SIG-M5 treated with dmso at 0.1 percent for 504 hours (cell line): ENCODE measurements at regions not wholly inside any gene's neighbourhood (a gene's known extent, or its start where the extent isn't known, plus 50 kb on each side); places are given as distances from the start of the nearest gene placed in this dataset.
A peak's percentile ranks its signal among the peaks of the same experiment; 100 is the strongest.

Experiments
- DNase-seq: peaks from one replicate; lab custom pipeline; 2025; ENCODE audit not compliant: unreplicated experiment; lab: John Stamatoyannopoulos, UW

DNA sequence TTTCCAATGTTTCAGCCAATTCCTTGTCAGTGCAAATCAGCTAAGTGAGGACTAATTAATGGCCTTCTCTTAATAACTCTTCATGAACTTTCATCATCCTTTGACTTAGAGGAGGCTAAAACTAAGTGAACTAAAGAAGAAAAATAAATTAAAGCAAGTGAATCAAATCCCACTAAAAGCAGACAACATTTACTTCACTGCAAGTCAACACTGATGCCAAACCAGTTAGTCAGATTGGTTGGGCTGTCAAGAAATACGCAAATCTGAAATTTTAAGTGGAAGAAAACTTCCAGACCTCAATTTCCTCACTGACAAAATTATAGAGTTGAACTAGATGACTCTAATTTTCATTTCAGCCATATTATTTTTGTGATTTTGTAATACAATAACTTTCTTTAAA is 137.2 kb upstream of the PRLR start:
- no peak for DNase-seq

DNA sequence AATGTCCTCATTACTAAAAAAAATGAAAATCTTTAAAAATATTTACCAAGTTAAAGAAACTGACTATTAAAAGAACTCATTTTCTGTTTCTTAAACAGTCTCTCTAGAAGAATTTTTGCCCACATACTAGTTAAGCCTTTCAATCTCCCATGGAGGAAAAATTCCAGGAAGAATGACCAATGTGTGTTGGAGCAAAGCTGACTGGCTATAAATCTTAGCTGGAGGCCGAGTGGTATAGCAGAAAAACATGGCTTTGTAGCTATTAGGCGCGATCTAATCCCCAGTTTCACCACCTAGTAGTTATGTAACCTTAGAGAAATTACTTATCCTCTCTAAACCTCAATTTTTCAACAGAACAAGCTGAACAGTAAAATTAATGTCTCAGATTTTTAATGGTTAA is 135.5 kb upstream of the PRLR start:
- DNase-seq, result no peak

DNA sequence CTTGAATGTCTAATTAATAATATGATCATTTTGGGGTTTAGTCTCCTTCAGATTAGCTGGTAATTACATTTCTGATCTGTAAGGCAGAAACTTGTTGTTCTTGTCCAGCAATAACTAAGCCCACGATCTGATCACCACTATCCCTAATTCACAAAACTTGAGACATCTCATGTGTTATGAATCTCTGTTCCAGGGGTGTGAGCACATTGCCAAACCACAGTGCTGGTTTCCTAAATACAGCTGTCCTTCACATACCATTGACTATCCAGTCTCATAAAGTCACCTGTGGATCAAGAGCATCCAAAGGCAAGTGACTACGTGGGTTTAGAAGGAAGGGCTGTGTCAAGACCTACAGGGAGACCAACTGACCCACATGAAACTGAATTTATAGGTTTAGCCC is 134.1 kb upstream of the PRLR start:
- DNase-seq, result no peak

DNA sequence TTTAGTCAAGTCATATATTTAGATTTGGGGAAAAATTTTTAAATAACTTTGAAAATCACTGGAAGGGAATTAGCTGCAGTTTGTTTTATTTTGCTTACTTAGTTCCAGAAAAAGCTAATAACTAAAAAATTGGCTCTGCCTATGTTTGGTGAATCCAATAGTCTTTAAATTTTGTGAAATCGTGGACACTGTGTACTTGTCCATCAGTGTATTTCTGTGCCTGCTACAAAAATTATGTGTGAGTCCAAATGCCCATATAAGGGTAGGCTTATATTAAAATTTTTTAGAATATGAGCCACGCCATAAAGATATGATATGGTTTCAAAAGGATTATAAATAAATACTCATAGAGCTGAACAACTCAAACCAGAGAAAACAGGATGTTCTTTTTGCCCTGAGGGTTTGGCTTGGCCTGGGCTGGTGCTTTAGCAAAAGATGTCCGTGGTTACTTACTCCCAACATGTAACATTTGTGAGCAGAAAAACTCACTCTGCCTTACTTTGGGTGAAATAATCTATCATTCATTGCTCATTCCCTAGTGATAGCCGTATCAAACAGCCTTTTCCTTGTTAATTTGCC is 133.2 kb upstream of the PRLR start:
- no peak for DNase-seq

DNA sequence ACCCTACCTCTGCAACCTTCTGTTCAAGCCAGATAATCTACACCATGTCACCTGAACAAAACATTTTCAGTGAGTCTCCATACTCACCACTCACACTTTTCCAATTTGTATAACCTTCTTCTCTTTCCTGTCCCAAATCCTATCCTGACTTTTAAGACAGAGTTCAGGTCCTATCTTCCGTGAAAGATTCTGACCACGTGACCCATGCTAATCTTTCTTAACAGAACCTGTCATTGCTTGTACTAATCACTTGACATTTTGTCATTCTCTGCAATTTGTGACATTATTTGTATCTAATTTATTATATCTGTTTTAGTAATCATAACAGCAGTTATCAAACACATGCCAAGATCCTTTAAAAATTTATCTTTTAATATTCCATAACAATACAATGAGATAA is 132.5 kb upstream of the PRLR start:
- DNase-seq, result no peak

DNA sequence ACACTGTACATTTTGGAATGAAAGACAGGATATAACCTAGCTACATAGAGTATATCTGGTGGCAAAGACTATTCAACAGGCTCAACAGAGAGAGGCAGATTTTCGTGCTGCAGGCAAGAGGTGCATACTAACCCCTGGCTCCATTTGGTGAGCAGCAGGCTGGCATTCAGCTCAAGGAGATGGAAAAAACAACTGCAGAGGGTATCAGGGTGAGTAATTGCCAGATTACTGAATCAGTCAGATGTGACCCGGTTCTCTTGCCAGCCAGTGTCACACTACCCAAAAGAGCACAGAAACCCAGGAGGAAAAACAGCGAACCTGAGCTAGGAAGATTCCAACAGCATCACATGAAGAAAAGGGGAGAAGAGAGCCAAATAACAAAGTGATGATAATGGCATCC is 130.4 kb upstream of the PRLR start:
- DNase-seq, result no peak

DNA sequence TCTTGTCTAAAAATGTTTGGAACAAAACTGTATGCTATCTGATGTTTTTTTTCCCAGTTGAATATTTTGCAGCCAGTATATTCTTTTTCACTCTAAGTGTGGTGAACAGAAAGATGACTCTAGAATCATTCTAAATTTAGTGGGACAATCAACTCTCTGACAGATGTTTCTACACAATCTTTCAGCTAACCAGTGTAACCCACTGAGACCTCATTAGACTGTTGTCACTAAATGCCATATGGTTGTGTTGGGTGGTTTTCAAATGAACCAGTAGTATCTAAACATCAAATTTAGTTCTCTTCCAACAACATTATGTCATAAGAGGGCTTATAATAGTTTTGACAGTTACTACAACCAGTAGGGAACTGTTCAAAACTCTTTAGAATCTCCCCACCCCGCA is 129.6 kb upstream of the PRLR start:
- no peak for DNase-seq

DNA sequence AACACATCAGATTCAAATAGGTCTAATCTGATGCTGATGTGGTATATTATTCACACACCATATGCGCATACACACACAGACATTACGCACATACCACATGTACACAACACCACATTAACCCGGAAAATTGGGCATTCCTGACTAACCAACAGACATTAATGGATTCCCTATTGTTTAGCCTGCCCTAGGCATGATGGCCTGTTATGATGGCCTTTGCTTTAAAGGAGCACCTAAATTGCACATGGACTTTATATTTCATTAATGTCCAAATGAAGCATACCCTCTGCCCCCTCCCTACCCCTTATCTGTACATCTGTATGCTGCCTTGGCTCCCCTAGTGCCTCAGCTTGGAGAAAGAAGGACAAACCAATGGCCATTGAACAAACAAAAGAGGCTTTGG is 127.7 kb upstream of the PRLR start:
- DNase-seq, result no peak

DNA sequence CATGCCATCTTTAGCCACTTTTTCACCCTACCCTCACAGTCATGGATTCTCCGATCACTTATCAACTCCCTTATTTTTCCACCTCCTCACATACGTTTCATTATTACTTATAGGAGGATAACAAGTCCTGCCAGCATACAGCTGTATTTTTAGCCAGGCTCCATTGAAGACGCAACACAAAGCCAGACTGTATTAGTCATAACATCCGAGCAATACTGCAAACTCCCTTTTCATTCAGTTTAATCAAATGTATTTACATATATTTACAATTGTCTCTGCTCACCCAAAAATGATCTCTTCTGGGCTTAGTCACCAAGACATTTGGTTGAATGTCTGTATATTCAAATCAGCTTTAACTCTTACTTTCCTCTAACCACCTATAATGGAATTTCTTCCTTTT is 126.4 kb upstream of the PRLR start:
- DNase-seq, result no peak

DNA sequence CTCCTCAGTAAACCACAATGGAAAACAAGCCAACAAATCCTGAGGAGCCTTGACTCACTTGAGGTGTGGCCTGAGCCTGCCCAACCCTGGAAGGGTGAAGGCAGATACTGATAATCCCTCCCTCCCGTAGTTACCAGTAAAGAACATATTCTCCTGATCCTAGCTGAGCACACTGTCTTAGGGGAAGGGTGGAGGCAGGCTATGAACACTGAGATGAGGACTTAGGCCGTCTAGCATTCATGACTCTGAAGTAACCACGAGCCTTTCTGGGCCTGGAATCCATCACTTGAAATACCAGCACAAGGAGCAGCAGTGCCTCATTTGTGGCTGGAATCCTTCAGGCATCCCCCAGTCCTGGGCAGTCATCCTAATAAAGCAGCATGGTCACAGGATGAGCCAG is 124.5 kb upstream of the PRLR start:
- no peak for DNase-seq

DNA sequence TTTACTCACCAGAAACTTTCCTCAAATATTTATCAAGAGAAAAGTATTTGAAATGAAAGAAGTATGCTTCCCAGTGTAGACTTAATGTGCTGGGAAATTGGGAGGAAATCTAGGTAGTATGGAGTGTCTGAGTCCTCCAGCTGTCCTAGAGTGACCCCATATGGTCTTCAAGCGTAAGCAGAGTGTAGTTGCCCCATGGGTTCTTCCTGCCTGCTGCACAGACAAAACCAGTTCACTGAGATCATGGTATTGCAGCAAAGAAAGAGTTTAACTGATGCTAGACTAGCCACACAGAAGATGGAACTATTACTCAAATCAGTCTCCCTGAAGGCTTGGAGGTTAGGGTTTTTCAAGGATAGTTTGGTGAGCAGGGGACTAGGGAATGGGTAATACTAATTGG is 114.9 kb upstream of the PRLR start:
- no peak for DNase-seq

DNA sequence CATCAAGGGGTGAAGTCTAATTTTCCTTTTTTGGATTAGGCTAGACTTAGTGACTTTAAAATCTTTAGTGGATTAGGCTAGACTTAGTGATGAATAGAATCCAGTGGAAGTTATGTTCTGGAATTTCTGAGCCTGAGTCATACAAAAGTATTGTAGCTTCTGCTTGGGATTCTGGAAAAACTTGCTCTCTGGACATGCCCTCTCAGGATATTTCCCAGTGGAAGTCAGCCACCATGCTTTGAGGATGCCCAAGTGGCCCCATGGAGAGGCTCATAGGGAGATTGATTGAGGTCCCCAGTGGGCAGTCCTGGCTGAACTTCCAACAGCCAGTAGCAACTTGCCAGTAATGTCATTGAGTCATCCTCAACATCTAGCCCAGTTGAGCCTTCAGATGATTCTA is 112.4 kb upstream of the PRLR start:
- DNase-seq, result no peak

DNA sequence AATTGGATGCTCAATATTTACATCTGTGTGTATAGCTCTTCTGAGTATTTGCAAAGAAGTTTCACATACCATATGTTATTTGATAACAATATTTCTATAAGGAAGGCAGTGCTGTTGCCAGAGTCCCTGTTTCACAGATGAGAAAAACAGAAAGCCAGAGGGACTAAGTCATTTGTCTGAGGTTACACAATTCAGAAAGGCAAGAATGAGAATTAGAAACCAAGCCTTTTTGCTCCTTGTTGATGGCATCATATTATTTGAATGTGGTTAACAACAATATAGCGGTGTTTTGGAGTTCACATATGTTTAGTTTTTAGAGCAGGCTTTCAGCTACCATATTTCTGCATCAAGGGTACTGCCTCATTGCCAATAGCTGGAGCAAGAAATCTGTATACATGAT is 110.9 kb upstream of the PRLR start:
- DNase-seq, result no peak

DNA sequence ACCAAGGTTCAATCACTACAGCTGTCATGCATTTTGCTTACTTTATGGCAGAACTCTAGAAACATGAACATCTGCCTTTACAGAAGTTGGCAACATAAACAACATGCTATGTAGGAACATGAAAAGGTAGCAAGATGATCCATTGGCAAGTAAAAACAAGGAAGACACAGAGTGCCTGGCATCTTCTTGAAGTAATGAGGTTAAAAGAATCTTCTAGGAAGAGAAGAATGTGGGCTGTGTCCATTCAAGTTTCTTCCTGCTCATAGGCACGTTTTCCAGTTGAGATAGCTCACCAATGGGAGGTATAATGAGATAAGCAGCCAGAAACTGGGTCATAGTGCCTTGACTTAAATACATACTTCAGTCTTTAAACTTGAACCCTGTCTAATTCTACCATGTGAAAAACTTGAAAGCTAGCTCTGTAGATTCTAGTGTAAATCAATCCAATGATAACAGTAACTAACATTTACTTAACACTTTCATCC is 109.4 kb upstream of the PRLR start:
- no peak for DNase-seq

DNA sequence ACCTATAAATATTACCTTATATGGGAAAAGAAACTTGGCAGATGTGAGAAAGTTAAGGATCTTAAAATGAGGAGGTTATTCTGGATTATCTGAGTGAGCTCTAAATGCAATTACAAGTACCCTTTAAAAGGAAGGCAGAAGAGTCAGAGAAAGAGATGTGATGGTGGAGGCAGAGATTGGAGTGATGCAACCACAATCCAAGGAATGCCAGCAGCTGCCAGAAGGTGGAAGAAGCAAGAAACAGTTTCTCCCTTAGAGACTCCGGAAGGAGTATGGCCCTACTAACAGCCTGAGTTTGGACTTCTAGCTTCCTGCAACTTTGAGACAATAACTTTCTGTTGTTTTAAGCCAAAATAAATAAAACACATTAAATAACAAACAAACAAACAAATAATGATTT is 108.7 kb upstream of the PRLR start:
- DNase-seq, result no peak

DNA sequence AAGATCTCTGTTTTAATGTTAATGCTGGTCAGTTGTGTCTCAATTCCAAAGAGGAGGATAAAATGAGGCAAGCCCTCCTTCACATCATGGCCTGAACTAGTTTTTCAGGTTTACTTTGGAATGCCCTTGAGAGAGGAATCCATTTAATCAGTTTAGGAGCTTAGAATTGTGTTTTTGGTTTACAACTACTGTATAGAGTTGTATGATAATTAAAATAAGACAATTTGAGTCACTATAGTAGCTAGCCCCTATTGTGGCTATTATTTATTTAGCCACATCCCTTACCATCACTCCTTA is 107.8 kb upstream of the PRLR start:
- DNase-seq, result no peak

DNA sequence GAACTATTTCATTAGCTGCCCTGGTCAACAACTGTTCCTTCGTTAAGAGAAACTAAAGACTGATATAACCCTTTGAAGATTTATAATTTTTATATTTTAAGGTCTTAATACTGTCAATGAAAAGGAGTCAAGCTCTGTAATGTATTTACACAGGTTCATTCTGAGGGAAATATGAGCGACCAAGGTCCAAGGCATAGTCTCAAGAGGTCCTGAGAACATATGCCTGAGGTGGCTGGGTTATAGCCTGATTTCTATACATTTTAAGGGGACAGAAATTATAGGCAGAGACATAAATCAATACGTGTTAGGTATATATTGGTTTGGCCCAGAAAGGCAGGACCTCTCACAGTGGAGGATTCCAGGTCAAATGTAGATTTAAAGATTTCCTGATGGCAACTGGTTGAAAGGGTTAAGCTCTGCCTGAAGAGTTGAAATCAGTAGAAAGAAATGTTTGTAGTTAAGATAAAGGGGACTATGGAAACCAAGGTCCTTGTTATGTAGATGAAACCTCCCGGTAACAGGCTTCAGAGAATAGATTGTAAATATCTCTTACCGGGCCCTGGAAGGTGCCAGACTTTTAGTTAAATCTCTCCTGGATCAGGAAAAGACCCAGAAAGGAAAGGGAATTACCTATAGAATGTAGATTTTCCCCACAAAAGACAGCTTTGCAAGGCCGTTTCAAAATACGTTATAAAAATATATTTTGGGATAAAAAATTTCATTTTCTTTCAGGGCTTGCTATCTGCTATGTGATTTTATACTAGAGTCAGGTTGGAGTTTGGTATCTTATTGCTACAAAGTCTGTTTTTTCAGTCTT is 107.3 kb upstream of the PRLR start:
- no peak for DNase-seq

DNA sequence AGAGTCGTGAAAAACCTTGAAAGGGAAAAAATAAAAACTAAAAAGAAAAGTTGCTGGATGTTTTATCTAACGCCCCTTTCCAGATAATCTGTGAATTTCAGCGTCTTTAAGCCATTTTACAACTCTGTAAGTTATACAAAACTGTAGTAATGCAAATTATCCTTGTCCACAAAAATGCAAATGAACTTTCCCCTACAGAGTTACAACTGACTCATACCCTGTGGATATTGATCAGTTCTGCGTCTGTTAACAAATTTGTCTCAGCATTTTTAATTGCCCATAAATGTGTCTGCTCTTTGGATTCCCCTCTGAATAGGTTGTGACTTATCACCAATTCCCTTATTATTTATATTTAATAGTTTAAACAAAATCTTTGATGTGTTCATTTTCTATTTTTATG is 105.9 kb upstream of the PRLR start:
- DNase-seq, result no peak

DNA sequence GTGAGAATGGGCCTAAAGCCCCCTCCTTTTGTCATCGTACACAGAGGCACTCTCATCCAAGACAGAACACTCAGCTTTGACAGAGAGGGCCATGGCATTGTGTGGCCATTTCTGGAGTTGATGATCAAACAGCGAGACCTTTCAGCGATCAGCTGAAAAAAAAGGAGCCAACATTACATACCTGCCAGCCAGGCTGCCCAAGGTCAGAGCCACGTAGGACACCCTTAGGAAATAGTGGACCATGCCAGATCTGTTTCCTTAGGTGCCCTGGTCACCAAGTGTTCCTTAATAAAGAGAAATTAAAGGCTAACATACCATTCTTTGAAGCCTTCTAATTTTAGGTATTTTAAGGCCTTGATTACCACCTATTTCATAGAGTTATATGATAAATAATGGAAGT is 105.5 kb upstream of the PRLR start:
- no peak for DNase-seq

DNA sequence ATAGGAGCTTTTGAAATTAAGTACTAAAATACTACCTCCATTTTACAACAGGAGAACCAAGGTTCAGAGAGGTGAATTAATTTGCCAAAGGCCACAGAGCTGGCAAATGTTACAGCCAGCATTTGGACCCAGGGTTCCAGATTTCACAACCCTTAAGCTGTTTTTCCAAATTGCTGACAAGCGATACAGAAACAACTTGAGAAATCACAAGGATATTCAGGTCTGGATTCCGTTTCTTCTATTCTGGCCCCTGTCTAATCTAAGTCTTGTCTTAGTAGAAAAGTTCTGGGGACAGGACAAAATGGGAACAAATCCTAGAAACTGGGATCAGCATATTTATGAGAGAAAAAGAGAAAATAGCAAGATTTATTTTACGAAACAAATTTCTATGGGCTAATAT is 103.1 kb upstream of the PRLR start:
- DNase-seq, result no peak

DNA sequence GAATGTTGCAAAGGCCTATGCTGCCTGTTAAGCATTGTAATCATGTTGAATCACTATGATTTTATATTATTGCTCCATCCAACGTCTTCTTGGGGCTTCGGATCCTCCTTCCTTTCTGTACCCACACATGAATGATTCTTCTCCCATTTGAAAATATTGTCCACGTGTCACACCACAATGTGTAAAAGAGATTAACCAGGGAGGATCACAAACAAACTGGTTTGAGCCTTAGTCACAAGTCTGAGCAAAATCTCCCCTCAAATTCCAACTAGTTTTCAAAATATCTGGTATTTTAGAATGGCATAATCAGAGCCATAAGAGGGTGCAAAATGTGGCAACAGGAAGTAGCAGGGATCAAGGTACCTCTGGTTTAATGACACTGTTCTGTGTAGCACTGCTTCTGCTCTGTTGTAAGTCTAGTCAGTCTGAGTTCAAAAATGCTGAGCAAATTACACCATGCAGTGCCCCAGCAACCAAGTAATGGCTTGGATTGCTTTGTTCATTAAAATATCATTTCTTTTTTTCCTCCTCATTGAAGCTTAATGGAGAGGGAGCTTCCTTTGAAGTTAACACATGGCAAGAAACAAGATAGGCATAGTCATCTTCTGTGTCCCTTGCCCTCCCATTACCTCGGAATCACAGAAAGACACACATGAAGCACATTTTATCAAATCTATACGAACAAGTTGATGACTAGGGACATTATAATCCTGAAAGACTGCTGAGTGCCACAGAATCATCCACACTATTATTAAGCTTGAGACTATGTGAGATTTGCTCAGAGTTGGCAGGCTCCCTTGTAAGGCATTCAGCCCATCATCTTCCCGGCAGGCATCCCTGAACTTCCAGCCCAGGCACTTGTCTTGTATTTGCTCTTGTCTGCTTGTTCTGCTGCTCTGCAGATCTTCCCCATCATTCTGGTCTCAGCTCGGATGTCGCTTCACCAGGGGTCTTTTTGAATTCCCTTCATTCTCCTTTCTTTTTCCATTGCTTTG is 102.0 kb upstream of the PRLR start:
- peak; percentile 17 for DNase-seq

DNA sequence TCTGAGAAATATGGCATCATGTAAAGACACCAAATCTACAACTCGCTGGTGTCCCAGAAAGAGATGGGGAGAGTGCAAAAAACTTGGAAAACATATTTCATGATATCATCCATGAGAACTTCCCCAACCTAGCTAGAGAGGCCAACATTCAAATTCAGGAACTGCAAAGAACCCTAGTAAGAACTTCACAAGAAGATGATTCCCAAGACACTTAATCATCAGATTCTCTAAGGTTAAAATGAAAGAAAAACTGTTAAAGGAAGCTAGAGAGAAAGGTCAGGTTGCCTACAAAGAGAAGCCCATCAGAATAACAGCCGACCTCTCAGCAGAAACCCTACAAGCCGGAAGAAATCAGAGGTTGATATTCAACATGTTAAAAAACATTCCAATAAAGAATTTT is 95.5 kb upstream of the PRLR start:
- DNase-seq, result no peak
